Panc1 (cell line): ENCODE measurements at regions not wholly inside any gene's neighbourhood (a gene's known extent, or its start where the extent isn't known, plus 50 kb on each side); places are given as distances from the start of the nearest gene placed in this dataset.

Source experiments
- REST ChIP-seq, 2 experiments: IDR thresholded peaks; 2 replicates each; pipeline ENCODE4 v1.6.1; 2011 to 2012; ENCODE audit warnings: low read depth in 2 of 2, control low read depth in 1 of 2, low read length in 1 of 2, mild to moderate bottlenecking in 1 of 2, moderate library complexity in 1 of 2; ENCODE audit not compliant: insufficient read depth in 1 of 2
- SIN3A ChIP-seq: IDR thresholded peaks from 2 replicates; pipeline ENCODE4 v1.6.1; 2012; ENCODE audit warnings: low read depth, mild to moderate bottlenecking, low read length, moderate library complexity, borderline replicate concordance; ENCODE audit not compliant: insufficient read depth
- TF ChIP-seq, protein P1 (sequence below): fragments of 450-650 bp; IDR thresholded peaks from 2 replicates; pipeline ENCODE4 v1.5.1; 2017; ENCODE audit warnings: mild to moderate bottlenecking

DNA sequence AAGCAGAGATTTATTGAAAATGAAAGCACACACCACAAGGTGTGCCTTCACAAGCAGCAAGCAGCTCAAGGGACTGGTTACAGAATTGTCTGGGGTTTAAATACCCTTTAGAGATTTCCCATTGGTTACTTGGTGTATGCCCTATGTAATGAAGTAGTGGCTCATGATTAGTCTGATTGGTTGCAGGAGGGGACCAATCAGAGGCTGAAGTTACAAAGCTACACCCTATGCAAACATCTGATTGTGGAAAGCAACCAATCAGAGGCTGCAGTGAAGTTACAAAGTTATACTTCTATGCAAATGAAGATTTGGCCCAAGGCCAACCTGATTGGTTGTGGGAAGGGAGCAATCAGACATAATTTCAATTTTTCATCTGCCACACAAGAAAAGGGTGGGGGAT, 119.9 kb downstream of the C9orf152 start:
- TF ChIP-seq, protein P1, sequence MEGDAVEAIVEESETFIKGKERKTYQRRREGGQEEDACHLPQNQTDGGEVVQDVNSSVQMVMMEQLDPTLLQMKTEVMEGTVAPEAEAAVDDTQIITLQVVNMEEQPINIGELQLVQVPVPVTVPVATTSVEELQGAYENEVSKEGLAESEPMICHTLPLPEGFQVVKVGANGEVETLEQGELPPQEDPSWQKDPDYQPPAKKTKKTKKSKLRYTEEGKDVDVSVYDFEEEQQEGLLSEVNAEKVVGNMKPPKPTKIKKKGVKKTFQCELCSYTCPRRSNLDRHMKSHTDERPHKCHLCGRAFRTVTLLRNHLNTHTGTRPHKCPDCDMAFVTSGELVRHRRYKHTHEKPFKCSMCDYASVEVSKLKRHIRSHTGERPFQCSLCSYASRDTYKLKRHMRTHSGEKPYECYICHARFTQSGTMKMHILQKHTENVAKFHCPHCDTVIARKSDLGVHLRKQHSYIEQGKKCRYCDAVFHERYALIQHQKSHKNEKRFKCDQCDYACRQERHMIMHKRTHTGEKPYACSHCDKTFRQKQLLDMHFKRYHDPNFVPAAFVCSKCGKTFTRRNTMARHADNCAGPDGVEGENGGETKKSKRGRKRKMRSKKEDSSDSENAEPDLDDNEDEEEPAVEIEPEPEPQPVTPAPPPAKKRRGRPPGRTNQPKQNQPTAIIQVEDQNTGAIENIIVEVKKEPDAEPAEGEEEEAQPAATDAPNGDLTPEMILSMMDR = no peak
- no peak for TF ChIP-seq SIN3A
- TF ChIP-seq REST (IDR thresholded peaks at IDR 0.05; ENCODE audit: insufficient read depth in 1 of 2, low read depth in 2 of 2, low read length in 1 of 2) = no peak
